Activated naive CD4-positive, alpha-beta T cell treated with anti-CD3 and anti-CD28 coated beads, Interleukin-2, amount 10 ng/mL, durations not matched to agents 7 days and 5 days (primary cell): ENCODE measurements at regions not wholly inside any gene's neighbourhood (a gene's known extent, or its start where the extent isn't known, plus 50 kb on each side); places are given as distances from the start of the nearest gene placed in this dataset.
"Not testable (repeated sequence)": the region's sequence is repeated elsewhere in the genome, so short reads cannot be mapped to it uniquely, and the experiment has no call there.

ENCODE experiments used
- CTCF ChIA-PET: fragments of 350-600 bp; sonication (Branson Sonifier 250); formaldehyde crosslinking; loops from one replicate; lab custom pipeline; 2021; ENCODE audit warnings: antibody characterized with exemption; lab: Charles Lee
- DNase-seq: peaks from one replicate; pipeline ENCODE4 v3.0.0-alpha.2; 2020
- H3K27ac Mint-ChIP-seq: one replicate; pipeline ENCODE4 v1.8.0; 2021; ENCODE audit warnings: mild to moderate bottlenecking, moderate library complexity, mixed read lengths
- H3K27me3 Mint-ChIP-seq: one replicate; pipeline ENCODE4 v1.8.0; 2021; ENCODE audit warnings: mild to moderate bottlenecking, mixed read lengths
- H3K36me3 Mint-ChIP-seq: one replicate; pipeline ENCODE4 v1.8.0; 2021; ENCODE audit warnings: mixed read lengths
- H3K4me1 Mint-ChIP-seq: one replicate; pipeline ENCODE4 v1.8.0; 2021; ENCODE audit warnings: mixed read lengths
- H3K4me3 Mint-ChIP-seq: one replicate; pipeline ENCODE4 v1.8.0; 2021; ENCODE audit warnings: mild to moderate bottlenecking, moderate library complexity, mixed read lengths
- H3K9me3 Mint-ChIP-seq: one replicate; pipeline ENCODE4 v1.8.0; 2021; ENCODE audit warnings: mixed read lengths

- Mint-ChIP-seq H3K36me3 (no peaks in the 10 kb centered on the region), H3K9me3 (peaks cover 5% of the 10 kb centered on the region), H3K4me3 (no peak overlapping the region), H3K27me3 (no peaks in the 10 kb centered on the region), H3K4me1 (no peaks in the 10 kb centered on the region), H3K27ac (no peak overlapping the region)
- CTCF ChIA-PET: no interaction called here
- no peak for DNase-seq
These were observed 1036.4 kb downstream of the EFNA5 start for GRCh38 chr5:106634375-106634774.

- H3K36me3 Mint-ChIP-seq: no peaks in the 10 kb centered on the region
- no peaks in the 10 kb centered on the region for H3K4me1 Mint-ChIP-seq
- H3K9me3 Mint-ChIP-seq: peaks cover 6% of the 10 kb centered on the region
- no peak overlapping the region for H3K27ac Mint-ChIP-seq
- DNase-seq: no peak
- CTCF ChIA-PET: no interaction called here
- no peak overlapping the region for H3K4me3 Mint-ChIP-seq
- no peaks in the 10 kb centered on the region for H3K27me3 Mint-ChIP-seq
These were observed 1036.9 kb downstream of the EFNA5 start for GRCh38 chr5:106633825-106634224.

- H3K27me3 Mint-ChIP-seq, CTCF ChIA-PET: not testable (repeated sequence)
These were observed 1042.3 kb downstream of the EFNA5 start for GRCh38 chr5:106628456-106628855.

GRCh38 chr5:106610041-106610440 is 1060.7 kb downstream of the EFNA5 start:
- no peak overlapping the region for H3K27ac Mint-ChIP-seq
- no peaks in the 10 kb centered on the region for H3K4me1 Mint-ChIP-seq
- H3K36me3 Mint-ChIP-seq: no peaks in the 10 kb centered on the region
- H3K27me3 Mint-ChIP-seq: no peaks in the 10 kb centered on the region
- H3K4me3 Mint-ChIP-seq: no peak overlapping the region
- DNase-seq: no peak
- H3K9me3 Mint-ChIP-seq: no peaks in the 10 kb centered on the region
- CTCF ChIA-PET: no interaction called here

More at GRCh38 chr5:106628456-106628855, 1042.3 kb downstream of the EFNA5 start:
- H3K4me3 Mint-ChIP-seq, H3K27ac Mint-ChIP-seq, H3K4me1 Mint-ChIP-seq, DNase-seq, H3K36me3 Mint-ChIP-seq, H3K9me3 Mint-ChIP-seq: not testable (repeated sequence)

GRCh38 chr5:106601620-106602019 is 1069.1 kb downstream of the EFNA5 start:
- H3K36me3 Mint-ChIP-seq: no peaks in the 10 kb centered on the region
- CTCF ChIA-PET: no interaction called here
- H3K27ac Mint-ChIP-seq: no peak overlapping the region
- H3K9me3 Mint-ChIP-seq: peaks cover 10% of the 10 kb centered on the region
- H3K4me1 Mint-ChIP-seq: no peaks in the 10 kb centered on the region
- H3K27me3 Mint-ChIP-seq: no peaks in the 10 kb centered on the region
- H3K4me3 Mint-ChIP-seq: no peak overlapping the region
- DNase-seq: no peak

GRCh38 chr5:106600803-106601202 is 1069.9 kb downstream of the EFNA5 start:
- Mint-ChIP-seq H3K4me3 (no peak overlapping the region), H3K4me1 (no peaks in the 10 kb centered on the region), H3K27me3 (no peaks in the 10 kb centered on the region), H3K36me3 (no peaks in the 10 kb centered on the region), H3K9me3 (peaks cover 11% of the 10 kb centered on the region), H3K27ac (no peak overlapping the region)
- no peak for DNase-seq
- CTCF ChIA-PET: no interaction called here

GRCh38 chr5:106595864-106596263 is 1074.9 kb downstream of the EFNA5 start:
- DNase-seq: no peak
- Mint-ChIP-seq H3K27ac (no peak overlapping the region), H3K36me3 (no peaks in the 10 kb centered on the region), H3K27me3 (no peaks in the 10 kb centered on the region), H3K9me3 (peaks cover 7% of the 10 kb centered on the region), H3K4me1 (no peaks in the 10 kb centered on the region), H3K4me3 (no peak overlapping the region)
- CTCF ChIA-PET: no interaction called here

GRCh38 chr5:106584268-106584667 is 1086.5 kb downstream of the EFNA5 start:
- Mint-ChIP-seq H3K27ac (no peak overlapping the region), H3K4me3 (no peak overlapping the region), H3K4me1 (no peaks in the 10 kb centered on the region), H3K27me3 (no peaks in the 10 kb centered on the region), H3K36me3 (no peaks in the 10 kb centered on the region), H3K9me3 (peaks cover 5% of the 10 kb centered on the region)
- CTCF ChIA-PET: interaction anchor here (0.7 kb wide), 1 partner anchor 769 kb away, joined by 3 read pairs; no protein-coding TSS in a partner anchor
- DNase-seq: no peak

- Mint-ChIP-seq H3K9me3 (peaks cover 5% of the 10 kb centered on the region), H3K4me1 (no peaks in the 10 kb centered on the region), H3K27me3 (no peaks in the 10 kb centered on the region), H3K4me3 (no peak overlapping the region), H3K36me3 (no peaks in the 10 kb centered on the region), H3K27ac (no peak overlapping the region)
- CTCF ChIA-PET: no interaction called here
- DNase-seq: no peak
These were observed 1092.0 kb downstream of the EFNA5 start for GRCh38 chr5:106578736-106579135.

GRCh38 chr5:106574820-106575219 is 1095.9 kb downstream of the EFNA5 start:
- Mint-ChIP-seq H3K4me1 (no peaks in the 10 kb centered on the region), H3K27me3 (no peaks in the 10 kb centered on the region), H3K9me3 (peaks cover 5% of the 10 kb centered on the region), H3K4me3 (no peak overlapping the region), H3K27ac (no peak overlapping the region), H3K36me3 (no peaks in the 10 kb centered on the region)
- CTCF ChIA-PET: no interaction called here
- DNase-seq: no peak

GRCh38 chr5:106566031-106566430 is 1104.7 kb downstream of the EFNA5 start:
- Mint-ChIP-seq H3K27ac (no peak overlapping the region), H3K36me3 (no peaks in the 10 kb centered on the region), H3K4me3 (no peak overlapping the region), H3K27me3 (no peaks in the 10 kb centered on the region), H3K4me1 (no peaks in the 10 kb centered on the region), H3K9me3 (peaks cover 2% of the 10 kb centered on the region)
- no peak for DNase-seq
- CTCF ChIA-PET: no interaction called here

GRCh38 chr5:106545325-106545724 is 1125.4 kb downstream of the EFNA5 start:
- no peaks in the 10 kb centered on the region for H3K4me1 Mint-ChIP-seq
- CTCF ChIA-PET: no interaction called here
- no peaks in the 10 kb centered on the region for H3K36me3 Mint-ChIP-seq
- H3K27ac Mint-ChIP-seq: no peak overlapping the region
- no peaks in the 10 kb centered on the region for H3K27me3 Mint-ChIP-seq
- H3K4me3 Mint-ChIP-seq: no peak overlapping the region
- DNase-seq: no peak
- peaks cover 29% of the 10 kb centered on the region for H3K9me3 Mint-ChIP-seq

- no peak overlapping the region for H3K27ac Mint-ChIP-seq
- H3K9me3 Mint-ChIP-seq: peaks cover 33% of the 10 kb centered on the region
- CTCF ChIA-PET: no interaction called here
- no peaks in the 10 kb centered on the region for H3K27me3 Mint-ChIP-seq
- DNase-seq: no peak
- no peaks in the 10 kb centered on the region for H3K36me3 Mint-ChIP-seq
- H3K4me3 Mint-ChIP-seq: no peak overlapping the region
- H3K4me1 Mint-ChIP-seq: no peaks in the 10 kb centered on the region
These were observed 1127.4 kb downstream of the EFNA5 start for GRCh38 chr5:106543330-106543729.

GRCh38 chr5:106530150-106530549 is 1140.6 kb downstream of the EFNA5 start:
- Mint-ChIP-seq H3K4me1 (no peaks in the 10 kb centered on the region), H3K4me3 (no peak overlapping the region), H3K36me3 (no peaks in the 10 kb centered on the region), H3K9me3 (peaks cover 6% of the 10 kb centered on the region), H3K27me3 (no peaks in the 10 kb centered on the region), H3K27ac (no peak overlapping the region)
- CTCF ChIA-PET: no interaction called here
- no peak for DNase-seq

GRCh38 chr5:106525438-106525837 is 1145.3 kb downstream of the EFNA5 start:
- CTCF ChIA-PET: no interaction called here
- no peak overlapping the region for H3K27ac Mint-ChIP-seq

GRCh38 chr5:106523852-106524251 is 1146.9 kb downstream of the EFNA5 start:
- H3K9me3 Mint-ChIP-seq: peaks cover 5% of the 10 kb centered on the region

More at GRCh38 chr5:106525438-106525837, 1145.3 kb downstream of the EFNA5 start:
- peaks cover 5% of the 10 kb centered on the region for H3K9me3 Mint-ChIP-seq
- H3K27me3 Mint-ChIP-seq: no peaks in the 10 kb centered on the region
- H3K36me3 Mint-ChIP-seq: no peaks in the 10 kb centered on the region
- H3K4me1 Mint-ChIP-seq: no peaks in the 10 kb centered on the region
- no peak overlapping the region for H3K4me3 Mint-ChIP-seq
- no peak for DNase-seq

More at GRCh38 chr5:106523852-106524251, 1146.9 kb downstream of the EFNA5 start:
- Mint-ChIP-seq H3K27ac (no peak overlapping the region), H3K4me1 (no peaks in the 10 kb centered on the region), H3K27me3 (no peaks in the 10 kb centered on the region), H3K36me3 (no peaks in the 10 kb centered on the region), H3K4me3 (no peak overlapping the region)
- CTCF ChIA-PET: no interaction called here
- no peak for DNase-seq
